ENCODE measurements at regions not wholly inside any gene's neighbourhood (a gene's known extent, or its start where the extent isn't known, plus 50 kb on each side); places are given as distances from the start of the nearest gene placed in this dataset.
"Not testable (repeated sequence)": the region's sequence is repeated elsewhere in the genome, so short reads cannot be mapped to it uniquely, and the experiment has no call there.

DNA sequence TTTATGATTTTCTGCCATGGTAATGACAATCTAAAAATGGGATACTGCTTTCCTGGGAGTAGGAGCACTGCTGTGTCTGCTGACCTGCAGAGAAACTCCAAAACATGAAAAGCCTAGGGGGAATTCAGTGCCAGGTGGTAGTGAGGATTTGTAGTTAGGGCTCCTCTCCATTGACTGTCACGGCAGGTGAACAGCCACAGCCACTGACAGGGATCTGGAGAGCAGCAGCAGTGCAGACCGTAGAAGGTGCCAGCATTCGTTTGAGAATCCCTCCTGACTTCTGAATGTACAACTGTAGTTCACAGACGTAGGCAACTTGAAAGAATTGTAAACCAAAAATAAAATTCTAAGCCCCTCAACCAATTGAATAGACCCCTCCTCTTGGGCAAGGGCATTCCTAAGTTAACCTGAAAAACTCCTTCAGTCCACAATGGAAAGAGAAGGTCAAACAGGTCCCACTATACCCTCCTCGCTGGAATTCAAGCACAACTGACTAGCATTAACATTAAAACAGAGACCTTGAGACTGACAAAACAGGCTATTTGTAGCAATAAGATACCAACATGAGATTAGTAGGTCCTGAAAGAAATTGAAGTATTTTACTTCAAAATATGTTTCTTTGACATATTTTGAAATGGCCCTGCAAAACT lies 1328.8 kb downstream of the OLFM4 start:
- in situ Hi-C loops (cut with HindIII; ENCODE audit: low pct_unique_long_range_greater_than_20kb, low sequenced_read_pairs), result no loop called here
- DNase-seq (ENCODE audit: low read depth), result no peak

DNA sequence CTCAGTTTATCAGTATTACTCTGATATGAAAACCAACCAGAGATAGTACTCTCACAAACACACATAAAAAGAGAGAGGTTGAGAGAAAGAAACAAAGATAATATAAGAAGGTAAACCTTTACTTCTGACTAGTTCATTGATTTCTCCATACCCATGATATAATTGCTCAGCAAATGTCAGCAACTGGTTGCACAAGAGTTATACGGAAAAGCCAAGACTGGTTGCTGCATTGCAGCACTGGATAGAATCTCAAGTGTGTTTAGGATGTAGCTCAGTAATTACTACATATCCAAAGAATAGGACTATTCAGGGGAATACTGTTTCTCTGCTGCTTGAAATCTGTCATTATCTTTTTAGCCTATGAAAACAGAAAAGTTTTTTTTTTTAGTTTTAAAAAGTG lies 1332.8 kb downstream of the OLFM4 start:
- no peak for DNase-seq (ENCODE audit: low read depth)
- in situ Hi-C loops (cut with HindIII; ENCODE audit: low pct_unique_long_range_greater_than_20kb, low sequenced_read_pairs), result no loop called here

DNA sequence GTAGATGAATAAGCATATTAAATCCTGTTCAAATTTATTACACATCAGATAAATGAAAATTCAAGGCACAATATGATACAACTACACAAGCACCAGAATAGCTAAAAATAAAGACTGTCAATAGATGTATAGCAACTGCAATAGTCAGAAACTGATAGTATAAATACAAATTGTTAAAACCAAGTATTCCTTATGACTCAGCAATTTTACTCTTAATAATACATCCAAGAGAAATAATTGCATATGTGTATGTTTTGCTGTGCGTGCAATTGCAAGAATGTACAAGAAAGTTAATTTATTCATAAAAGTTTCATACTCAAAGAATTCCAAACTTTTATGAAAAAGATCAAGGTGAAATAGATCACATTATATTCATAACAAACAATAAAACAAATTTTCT lies 1338.1 kb downstream of the OLFM4 start:
- in situ Hi-C loops (cut with HindIII; ENCODE audit: low pct_unique_long_range_greater_than_20kb, low sequenced_read_pairs), result no loop called here
- DNase-seq (ENCODE audit: low read depth), result no peak

GRCh38 chr13:54367639-54368271 lies 1339.1 kb downstream of the OLFM4 start:
- DNase-seq (ENCODE audit: low read depth), result no peak
- in situ Hi-C loops (cut with HindIII; ENCODE audit: low pct_unique_long_range_greater_than_20kb, low sequenced_read_pairs), result no loop called here

DNA sequence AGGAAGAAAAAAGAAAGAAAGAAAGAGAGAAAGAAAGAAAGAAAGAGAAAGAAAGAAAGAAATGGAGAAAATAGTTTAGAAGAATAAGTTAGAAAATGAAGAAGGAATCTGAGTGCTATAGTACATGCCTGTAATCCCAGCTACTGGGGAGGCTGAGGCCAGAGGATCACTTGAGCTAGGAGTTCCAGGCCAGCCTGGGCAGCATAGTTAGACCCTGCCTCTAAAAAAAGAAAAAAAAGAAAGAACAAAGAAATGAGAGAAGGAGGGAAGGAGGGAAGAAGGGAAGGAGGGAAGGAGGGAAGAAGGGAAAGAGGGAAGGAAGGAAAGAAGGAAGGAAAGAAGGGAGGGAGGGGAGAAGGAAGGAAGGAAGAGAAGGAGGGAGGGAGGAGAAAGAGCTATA lies 1339.8 kb downstream of the OLFM4 start:
- DNase-seq (ENCODE audit: low read depth), result no peak
- in situ Hi-C loops (cut with HindIII; ENCODE audit: low pct_unique_long_range_greater_than_20kb, low sequenced_read_pairs), result no loop called here

- in situ Hi-C loops (cut with HindIII; ENCODE audit: low pct_unique_long_range_greater_than_20kb, low sequenced_read_pairs), result no loop called here
Observed at GRCh38 chr13:54373211-54373610, 1344.6 kb downstream of the OLFM4 start.

GRCh38 chr13:54379461-54379860 lies 1350.8 kb downstream of the OLFM4 start:
- DNase-seq (ENCODE audit: low read depth), result no peak
- in situ Hi-C loops (cut with HindIII; ENCODE audit: low pct_unique_long_range_greater_than_20kb, low sequenced_read_pairs), result no loop called here

More at GRCh38 chr13:54373211-54373610, 1344.6 kb downstream of the OLFM4 start:
- DNase-seq (ENCODE audit: low read depth), result no peak

DNA sequence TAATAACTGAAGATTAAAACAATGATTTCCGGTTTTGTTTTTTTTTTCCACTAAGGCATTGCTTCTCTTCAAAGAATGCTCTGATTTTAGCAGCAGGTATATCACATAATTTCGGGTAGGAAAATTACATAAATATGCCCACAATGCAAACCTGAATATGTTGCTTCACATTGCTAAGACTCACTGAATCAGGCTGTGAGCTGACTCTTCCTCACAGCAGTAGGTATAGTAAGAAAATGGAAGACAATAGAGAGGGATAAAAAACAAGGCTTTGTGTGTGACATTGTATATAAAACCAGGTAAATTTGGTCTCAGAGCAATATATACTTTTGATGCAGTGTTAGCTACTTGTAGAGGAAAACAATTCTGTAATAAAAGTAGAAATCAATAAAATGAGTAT lies 1355.0 kb downstream of the OLFM4 start:
- in situ Hi-C loops (cut with HindIII; ENCODE audit: low pct_unique_long_range_greater_than_20kb, low sequenced_read_pairs), result no loop called here

GRCh38 chr13:54387625-54388024 lies 1359.0 kb downstream of the OLFM4 start:
- DNase-seq (ENCODE audit: low read depth), result no peak
- in situ Hi-C loops (cut with HindIII; ENCODE audit: low pct_unique_long_range_greater_than_20kb, low sequenced_read_pairs), result no loop called here

More for the DNA sequence above, 1355.0 kb downstream of the OLFM4 start:
- no peak for DNase-seq (ENCODE audit: low read depth)

DNA sequence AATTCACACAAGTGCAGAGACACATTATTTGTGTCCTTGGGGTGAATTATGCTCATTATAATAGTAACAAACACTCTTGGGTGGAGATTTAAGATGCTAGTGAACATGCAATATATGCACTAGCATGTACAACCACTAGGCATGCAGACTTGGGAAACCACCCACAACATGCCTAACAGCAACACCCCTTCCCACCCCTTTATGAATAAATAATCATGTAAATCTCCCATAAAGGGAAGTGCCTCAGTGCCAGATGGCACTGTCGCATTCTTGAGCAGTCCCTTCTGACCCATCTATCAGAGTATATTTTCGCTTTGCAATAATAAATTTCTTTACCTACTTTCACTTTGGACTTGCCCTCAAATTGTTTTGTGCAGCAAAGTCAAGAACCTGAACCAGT lies 1362.2 kb downstream of the OLFM4 start:
- in situ Hi-C loops (cut with HindIII; ENCODE audit: low pct_unique_long_range_greater_than_20kb, low sequenced_read_pairs), result no loop called here

GRCh38 chr13:54394085-54394700 lies 1365.6 kb downstream of the OLFM4 start:
- no peak for DNase-seq (ENCODE audit: low read depth)
- in situ Hi-C loops (cut with HindIII; ENCODE audit: low pct_unique_long_range_greater_than_20kb, low sequenced_read_pairs), result no loop called here

More for the DNA sequence above, 1362.2 kb downstream of the OLFM4 start:
- no peak for DNase-seq (ENCODE audit: low read depth)

DNA sequence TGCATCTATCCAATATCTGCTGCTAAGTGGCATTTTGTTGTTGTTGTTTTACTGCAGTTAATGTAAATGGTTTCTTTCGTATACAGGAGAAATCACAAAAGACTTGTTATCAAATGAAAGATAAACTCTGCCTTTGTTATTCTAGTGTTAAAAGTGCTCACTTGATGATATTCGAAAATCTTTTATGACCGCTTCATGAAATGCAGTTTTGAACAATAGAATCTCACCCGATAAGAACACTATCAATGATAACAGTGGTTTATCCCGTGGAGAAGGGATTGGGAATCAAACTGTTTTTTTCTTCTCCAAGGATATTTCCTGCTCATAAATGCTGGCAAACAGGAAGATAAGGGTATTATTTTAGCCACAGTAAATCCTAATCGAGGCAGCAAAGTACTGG lies 1366.3 kb downstream of the OLFM4 start:
- in situ Hi-C loops (cut with HindIII; ENCODE audit: low pct_unique_long_range_greater_than_20kb, low sequenced_read_pairs), result no loop called here

GRCh38 chr13:54402495-54402894 lies 1373.9 kb downstream of the OLFM4 start:
- in situ Hi-C loops (cut with HindIII; ENCODE audit: low pct_unique_long_range_greater_than_20kb, low sequenced_read_pairs), result no loop called here
- DNase-seq (ENCODE audit: low read depth), result no peak

More for the DNA sequence above, 1366.3 kb downstream of the OLFM4 start:
- no peak for DNase-seq (ENCODE audit: low read depth)

- no peak for DNase-seq (ENCODE audit: low read depth)
- in situ Hi-C loops (cut with HindIII; ENCODE audit: low pct_unique_long_range_greater_than_20kb, low sequenced_read_pairs), result no loop called here
Observed at GRCh38 chr13:54415753-54416366, 1387.2 kb downstream of the OLFM4 start.

DNA sequence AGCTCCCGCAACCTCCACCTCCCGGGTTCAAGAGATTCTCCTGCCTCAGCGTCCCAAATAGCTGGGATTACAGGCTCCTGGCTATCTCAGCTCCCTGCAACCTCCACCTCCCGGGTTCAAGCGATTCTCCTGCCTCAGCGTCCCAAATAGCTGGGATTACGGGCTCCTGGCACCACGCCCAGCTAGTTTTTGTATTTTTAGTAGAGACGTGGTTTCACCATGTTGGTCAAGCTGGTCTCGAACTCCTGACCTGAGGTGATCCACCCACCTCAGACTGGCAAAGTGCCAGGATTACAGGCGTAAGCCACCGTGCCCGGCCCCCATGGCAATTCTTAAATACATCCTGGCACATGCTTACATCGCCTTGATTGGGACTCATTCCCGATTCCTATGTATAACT lies 1394.3 kb downstream of the OLFM4 start:
- DNase-seq (ENCODE audit: low read depth); in situ Hi-C loops (cut with HindIII; ENCODE audit: low pct_unique_long_range_greater_than_20kb, low sequenced_read_pairs): not testable (repeated sequence)

DNA sequence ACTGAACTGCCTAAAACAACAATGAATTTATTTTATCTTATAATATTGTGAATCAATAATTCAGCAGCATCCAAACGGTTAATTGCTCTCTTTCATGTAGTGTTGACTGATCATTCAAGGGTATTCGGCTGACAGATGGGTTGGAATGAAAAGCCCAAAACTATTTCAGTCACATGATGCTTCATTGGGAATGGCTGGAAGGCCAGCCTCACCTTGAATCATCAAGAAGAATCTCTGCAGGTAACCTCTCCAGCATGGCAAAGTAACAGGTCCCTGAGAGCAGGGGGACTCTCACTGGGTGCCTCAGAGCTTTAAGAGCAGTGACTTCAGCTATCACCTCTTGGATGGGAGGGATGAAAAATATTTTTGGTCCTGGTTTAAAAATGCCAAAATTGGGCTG lies 1395.7 kb downstream of the OLFM4 start:
- in situ Hi-C loops (cut with HindIII; ENCODE audit: low pct_unique_long_range_greater_than_20kb, low sequenced_read_pairs), result no loop called here
- no peak for DNase-seq (ENCODE audit: low read depth)

DNA sequence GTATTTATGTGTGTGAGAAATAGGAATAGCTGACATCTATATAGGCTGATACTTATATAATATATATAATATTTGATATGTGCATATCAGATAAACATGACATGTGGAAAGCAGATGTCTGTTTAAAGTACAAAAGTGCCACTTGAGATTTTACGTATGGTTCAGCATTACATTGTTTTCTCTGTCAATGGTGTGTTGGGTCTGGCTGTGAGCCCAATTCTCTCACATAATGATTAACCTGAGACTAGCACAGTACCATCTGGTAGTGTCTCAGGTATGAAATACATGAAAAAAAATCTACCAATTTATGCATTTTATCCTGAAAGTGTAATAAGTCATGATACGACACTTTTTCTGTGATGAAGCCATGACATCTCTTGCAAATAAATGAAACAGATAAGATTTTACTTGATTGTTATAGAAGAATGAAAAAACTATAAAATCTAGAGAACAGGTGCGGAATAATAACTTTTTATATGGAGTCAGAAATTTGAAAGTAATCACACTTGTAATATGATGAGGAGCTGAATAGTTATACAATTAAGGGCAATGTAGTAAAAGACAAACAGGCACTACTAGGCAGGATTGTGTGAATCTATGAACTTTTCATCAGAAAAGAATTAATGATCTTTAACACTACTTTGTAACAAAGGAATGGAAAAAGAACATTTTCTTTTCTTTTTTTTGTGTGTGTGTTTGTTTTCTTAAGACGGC lies 1405.0 kb downstream of the OLFM4 start:
- no peak for DNase-seq (ENCODE audit: low read depth)
- in situ Hi-C loops (cut with HindIII; ENCODE audit: low pct_unique_long_range_greater_than_20kb, low sequenced_read_pairs), result no loop called here

DNA sequence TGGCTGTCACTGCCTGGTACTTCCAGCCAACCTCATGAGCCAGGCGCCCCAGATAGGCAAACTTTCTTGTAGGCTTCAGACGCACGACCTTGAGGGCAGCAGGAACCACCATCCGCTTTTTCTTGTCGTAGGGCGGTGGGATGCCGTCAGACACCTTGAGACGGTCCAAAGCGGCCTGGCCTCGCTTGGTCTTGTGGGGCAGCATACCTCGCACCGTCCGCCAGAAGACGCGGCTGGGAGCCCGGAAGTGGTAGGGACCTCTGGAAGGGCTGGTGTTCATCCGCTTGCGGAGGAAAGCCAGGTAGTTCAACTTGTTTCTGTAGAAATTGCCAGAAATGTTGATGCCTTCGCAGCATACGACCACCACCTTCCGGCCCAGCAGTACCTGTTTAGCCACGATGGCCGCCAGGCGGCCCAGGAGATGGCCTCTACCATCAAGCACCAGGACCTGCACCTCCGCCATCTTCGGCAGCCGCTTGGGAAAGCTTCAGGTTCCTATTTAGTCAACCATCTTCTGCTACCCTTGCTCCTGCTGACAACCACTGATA lies 1412.3 kb downstream of the OLFM4 start:
- DNase-seq (ENCODE audit: low read depth); in situ Hi-C loops (cut with HindIII; ENCODE audit: low pct_unique_long_range_greater_than_20kb, low sequenced_read_pairs): not testable (repeated sequence)

Measured in Caki2 (cell line).